NT2/D1 (cell line): ENCODE measurements at regions not wholly inside any gene's neighbourhood (a gene's known extent, or its start where the extent isn't known, plus 50 kb on each side); places are given as distances from the start of the nearest gene placed in this dataset.

ENCODE experiments used
- YY1 ChIP-seq: IDR thresholded peaks from 2 replicates; pipeline ENCODE4 v1.6.1; 2011; ENCODE audit not compliant: insufficient read length, insufficient read depth
- ZNF274 ChIP-seq: IDR thresholded peaks from 2 replicates; pipeline ENCODE4 v1.6.1; 2011; ENCODE audit warnings: mild to moderate bottlenecking, low read depth, low read length

GRCh38 chr5:112560371-112560770, 141.3 kb upstream of the EPB41L4A start:
- TF ChIP-seq YY1 (no peak), ZNF274 (no peak)
